HepG2 (cell line): ENCODE measurements at regions not wholly inside any gene's neighbourhood (a gene's known extent, or its start where the extent isn't known, plus 50 kb on each side); places are given as distances from the start of the nearest gene placed in this dataset.

ENCODE experiments used
- ATAC-seq: fragments of 200-7000 bp; cut with Tn5 transposase; 3 replicates; pipeline ENCODE4 v1.9.1; 2020; ENCODE audit warnings: mild to moderate bottlenecking, moderate library complexity
- BruUV-seq: library from RNA; stranded (reverse); fragments of 400-500 nt; replicated peaks from 2 replicates; lab custom pipeline; 2021; lab: Mats Ljungman, UMichigan
- CTCF ChIA-PET: fragments of 300-600 bp; formaldehyde crosslinking; extraction: SDS; loops from one replicate; lab custom pipeline; 2021; ENCODE audit warnings: low total read pairs, inconsistent platforms, low intra/inter-chr PET ratio; lab: Yijun Ruan, JAX
- POLR2A ChIA-PET: fragments of 350-600 bp; sonication (Branson Sonifier 250); formaldehyde crosslinking; loops from one replicate; lab custom pipeline; 2020; ENCODE audit warnings: antibody characterized with exemption, inconsistent platforms; lab: Yijun Ruan, JAX
- DNase-seq: peaks from one replicate; pipeline ENCODE4 v3.0.0-alpha.2; 2015; ENCODE audit warnings: low spot score
- FAIRE-seq: peaks from 3 replicates; lab custom pipeline; 2011; peaks lifted over from hg19 to GRCh38; lab: Jason Lieb, UNC
- H2AFZ ChIP-seq: one replicate; pipeline ENCODE4 v1.6.1; 2011; ENCODE audit warnings: low read length, inconsistent platforms
- H3K27ac ChIP-seq: fragments of 300-600 bp; 3 replicates; pipeline ENCODE4 v1.8.0; 2011; ENCODE audit warnings: mixed run types, mild to moderate bottlenecking, mixed read lengths, low read length, inconsistent platforms; ENCODE audit not compliant: insufficient read depth; ENCODE audit errors: extremely low read length
- H3K27me3 ChIP-seq, 2 experiments: fragments of 200-600 bp in 1 of 2; 2 replicates in 1 of 2; 3 replicates in 1 of 2; pipeline versions ENCODE4 v1.6.0 to v1.8.0; 2011; ENCODE audit warnings: low read length in 2 of 2, mild to moderate bottlenecking in 2 of 2, moderate library complexity in 2 of 2, inconsistent platforms in 1 of 2; ENCODE audit not compliant: insufficient read depth in 2 of 2, control insufficient read depth in 1 of 2
- H3K36me3 ChIP-seq, 2 experiments: fragments of 200-600 bp in 1 of 2; replicated peaks in 1 of 2; 2 replicates in 1 of 2; 3 replicates in 1 of 2; pipeline versions ENCODE4 v1.5.1 to v1.8.0; 2011; ENCODE audit warnings: low read length in 2 of 2, inconsistent platforms in 1 of 2; ENCODE audit not compliant: insufficient read depth in 2 of 2, control insufficient read depth in 1 of 2
- H3K4me1 ChIP-seq: 2 replicates; pipeline ENCODE4 v1.5.1; 2012; ENCODE audit warnings: low read length, inconsistent platforms; ENCODE audit not compliant: insufficient read depth
- H3K4me2 ChIP-seq: 2 replicates; pipeline ENCODE4 v1.6.0; 2011; ENCODE audit warnings: low read depth, low read length, inconsistent platforms
- H3K4me3 ChIP-seq, 3 experiments: fragments of 200-600 bp in 1 of 3; sonication (generic), shearing (Covaris generic) in 1 of 3; replicated peaks in 1 of 3; 2 replicates each; pipeline ENCODE4 v1.5.1; 2011 to 2016; ENCODE audit warnings: low read length in 3 of 3, inconsistent platforms in 2 of 3, low read depth in 2 of 3, mild to moderate bottlenecking in 2 of 3, control low read depth in 1 of 3, mixed read lengths in 1 of 3; ENCODE audit not compliant: insufficient read depth in 1 of 3
- H3K79me2 ChIP-seq: one replicate; pipeline ENCODE4 v1.6.1; 2011; ENCODE audit warnings: low read length, inconsistent platforms; ENCODE audit not compliant: insufficient read depth
- H3K9ac ChIP-seq: 2 replicates; pipeline ENCODE4 v1.6.0; 2011; ENCODE audit warnings: mild to moderate bottlenecking, low read depth, low read length, inconsistent platforms; ENCODE audit not compliant: insufficient read depth
- H3K9me3 ChIP-seq: 2 replicates; pipeline ENCODE4 v1.5.1; 2012; ENCODE audit warnings: mild to moderate bottlenecking, low read length
- H4K20me1 ChIP-seq: 2 replicates; pipeline ENCODE4 v1.6.0; 2011; ENCODE audit warnings: inconsistent platforms, mild to moderate bottlenecking, low read length, moderate library complexity; ENCODE audit not compliant: insufficient read depth
- CEBPG ChIP-seq: IDR thresholded peaks from 2 replicates; pipeline ENCODE4 v1.6.1; 2016
- DBP ChIP-seq: sonication (generic); formaldehyde crosslinking; IDR thresholded peaks from 2 replicates; pipeline ENCODE4 v1.4.0; 2020; ENCODE audit warnings: missing genetic modification reagents; ENCODE audit errors: not compliant biosample characterization
- GLI4 ChIP-seq: sonication (generic); formaldehyde crosslinking; IDR thresholded peaks from 2 replicates; pipeline ENCODE4 v1.5.1; 2020; ENCODE audit warnings: missing genetic modification reagents, mild to moderate bottlenecking, moderate library complexity, borderline replicate concordance
- KDM5B ChIP-seq: sonication (generic); formaldehyde crosslinking; IDR thresholded peaks from 2 replicates; pipeline ENCODE4 v1.4.0; 2020; ENCODE audit warnings: missing genetic modification reagents, mild to moderate bottlenecking, borderline replicate concordance
- SIX1 ChIP-seq: sonication (generic); formaldehyde crosslinking; IDR thresholded peaks from 2 replicates; pipeline ENCODE4 v1.4.0; 2020; ENCODE audit warnings: missing genetic modification reagents, borderline replicate concordance
- TERF1 ChIP-seq: sonication (generic); formaldehyde crosslinking; IDR thresholded peaks from 2 replicates; pipeline ENCODE4 v1.8.0; 2022; ENCODE audit warnings: mild to moderate bottlenecking, missing genetic modification reagents, moderate library complexity
- ZIK1 ChIP-seq: sonication (generic); formaldehyde crosslinking; IDR thresholded peaks from 2 replicates; pipeline ENCODE4 v1.5.0; 2020; ENCODE audit warnings: mild to moderate bottlenecking, low read depth, missing genetic modification reagents, borderline replicate concordance
- ZNF343 ChIP-seq: sonication (generic); formaldehyde crosslinking; IDR thresholded peaks from 2 replicates; pipeline ENCODE4 v1.4.0; 2020; ENCODE audit warnings: mild to moderate bottlenecking, missing genetic modification reagents
- ZNF513 ChIP-seq: sonication (generic); formaldehyde crosslinking; conservative IDR thresholded peaks from 2 replicates; pipeline ENCODE4 v1.5.0; 2020; ENCODE audit warnings: missing genetic modification reagents
- ZNF557 ChIP-seq: sonication (generic); formaldehyde crosslinking; IDR thresholded peaks from 2 replicates; pipeline ENCODE4 v1.4.0; 2020; ENCODE audit warnings: missing genetic modification reagents
- ZNF652 ChIP-seq: IDR thresholded peaks from 2 replicates; pipeline ENCODE4 v1.6.1; 2016; ENCODE audit warnings: low read depth, borderline replicate concordance
- ZNF75D ChIP-seq: sonication (generic); formaldehyde crosslinking; IDR thresholded peaks from 2 replicates; pipeline ENCODE4 v1.8.1; 2023; ENCODE audit warnings: missing genetic modification reagents, mild to moderate bottlenecking, borderline replicate concordance
- ZNF772 ChIP-seq: sonication (generic); formaldehyde crosslinking; IDR thresholded peaks from 2 replicates; pipeline ENCODE4 v1.5.0; 2020; ENCODE audit warnings: mild to moderate bottlenecking, missing genetic modification reagents
- WGBS: methylation state at CpG from one replicate; pipeline ENCODE4 v1.1.6; 2017; ENCODE audit warnings: low lambda C conversion rate; 5-methylcytosine and 5-hydroxymethylcytosine counted together
- in situ Hi-C: cut with HindIII; loops from 2 replicates; pipeline ENCODE4 v1.10.0; 2017; ENCODE audit warnings: low pct_unique_long_range_greater_than_20kb; ENCODE audit not compliant: extremely low pct_ligation_motif_present
- intact Hi-C: fragments of 100-400 bp; cut with micrococcal nuclease; formaldehyde crosslinking; loops from one replicate; pipeline ENCODE4 v1.10.0; 2022; ENCODE audit not compliant: unreplicated experiment

- TF ChIP-seq SIX1 (CRISPR knock-in tag) (no peak), ZIK1 (CRISPR knock-in tag) (no peak), GLI4 (CRISPR knock-in tag) (no peak), ZNF343 (CRISPR knock-in tag) (no peak), ZNF652 (CRISPR knock-in tag) (no peak)
- TF ChIP-seq, all 625 proteins: peak for 0
These were observed 298.2 kb upstream of the FSTL5 start (continued) for GRCh38 chr4:162461952-162462351.

- 13% methylated on average over 6 of the region's 6 CpGs for WGBS
- Histone ChIP-seq H3K9me3 (no peaks in the 10 kb centered on the region), H3K27ac (no peak overlapping the region), H2AFZ (no peak overlapping the region), H4K20me1 (no peaks in the 10 kb centered on the region), H3K4me3 (no peak overlapping the region), H3K36me3 (no peaks in the 10 kb centered on the region), H3K4me1 (no peaks in the 10 kb centered on the region), H3K27me3 (no peaks in the 10 kb centered on the region; a peak in 1 of 5 replicates), H3K9ac (no peak overlapping the region), H3K4me2 (no peak overlapping the region), H3K79me2 (no peaks in the 10 kb centered on the region)
- in situ Hi-C loops: no loop called here
- ChIA-PET CTCF (no interaction called here), POLR2A (no interaction called here)
- intact Hi-C loops: no loop called here
- no TSS peak for BruUV-seq
- no peak for ATAC-seq
- FAIRE-seq: no peak
- no peak for TF ChIP-seq KDM5B
- no peak for DNase-seq
These were observed 294.3 kb upstream of the FSTL5 start for GRCh38 chr4:162458051-162458450.

- H3K9ac ChIP-seq: no peak overlapping the region
- no peak overlapping the region for H3K4me3 ChIP-seq
- no peaks in the 10 kb centered on the region for H3K36me3 ChIP-seq
- no peaks in the 10 kb centered on the region for H3K4me1 ChIP-seq
- ChIA-PET POLR2A (no interaction called here), CTCF (no interaction called here)
- no peak for FAIRE-seq
- no peaks in the 10 kb centered on the region; a peak in 1 of 5 replicates for H3K27me3 ChIP-seq
- no peak overlapping the region for H2AFZ ChIP-seq
- no peak overlapping the region for H3K27ac ChIP-seq
- in situ Hi-C loops: no loop called here
- no peak for DNase-seq
- H3K79me2 ChIP-seq: no peaks in the 10 kb centered on the region
- WGBS: 14% methylated on average over 5 of the region's 5 CpGs
- intact Hi-C loops: no loop called here
- H4K20me1 ChIP-seq: no peaks in the 10 kb centered on the region
- H3K9me3 ChIP-seq: no peaks in the 10 kb centered on the region
- no peak for ATAC-seq
- no peak overlapping the region for H3K4me2 ChIP-seq
- no TSS peak for BruUV-seq
- TF ChIP-seq DBP (CRISPR knock-in tag): no peak
- no peak for TF ChIP-seq TERF1 (CRISPR knock-in tag)
- TF ChIP-seq ZNF557 (CRISPR knock-in tag): no peak
- TF ChIP-seq ZNF75D: no peak
- TF ChIP-seq CEBPG (CRISPR knock-in tag): no peak
- TF ChIP-seq ZNF513 (CRISPR knock-in tag): no peak
- no peak for TF ChIP-seq ZNF772 (CRISPR knock-in tag)
These were observed 293.5 kb upstream of the FSTL5 start for GRCh38 chr4:162457071-162457865.
